SU-DHL-6 (cell line): ENCODE measurements at regions not wholly inside any gene's neighbourhood (a gene's known extent, or its start where the extent isn't known, plus 50 kb on each side); places are given as distances from the start of the nearest gene placed in this dataset.

ENCODE experiments used
- EZH2phosphoT487 ChIP-seq: fragments of 200-600 bp; sonication (generic), shearing (Covaris generic); conservative IDR thresholded peaks from 2 replicates; pipeline ENCODE4 v1.6.1; 2018; ENCODE audit warnings: mild to moderate bottlenecking, antibody characterized with exemption, low read length, moderate library complexity, mixed read lengths
- TF ChIP-seq, protein P1 (sequence below): fragments of 200-600 bp; sonication (generic); IDR thresholded peaks from one replicate; pipeline ENCODE4 v1.5.1; 2017; ENCODE audit warnings: antibody characterized with exemption, mild to moderate bottlenecking, low read length, moderate library complexity; ENCODE audit not compliant: insufficient read depth, poor library complexity, severe bottlenecking

DNA sequence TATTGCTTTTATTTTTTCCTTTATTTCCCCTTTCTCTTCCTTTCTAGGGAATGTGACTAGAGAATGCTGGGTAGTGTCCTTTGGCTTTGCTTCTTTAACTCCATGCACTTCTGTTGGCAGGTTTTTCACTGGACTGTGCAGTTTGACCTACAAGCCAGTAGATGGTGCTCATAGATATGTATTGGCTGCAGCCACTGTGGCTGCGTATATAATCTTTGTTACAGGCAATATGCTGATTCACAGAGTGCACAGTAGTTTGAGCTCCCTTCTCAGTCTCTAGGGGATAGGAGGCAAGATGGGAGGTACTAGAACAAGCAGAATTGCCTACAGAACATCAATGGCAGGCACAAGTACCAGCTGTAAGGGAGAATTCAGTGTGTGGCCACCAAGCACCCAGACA is 503.5 kb downstream of the LRFN5 start:
- TF ChIP-seq, protein P1, sequence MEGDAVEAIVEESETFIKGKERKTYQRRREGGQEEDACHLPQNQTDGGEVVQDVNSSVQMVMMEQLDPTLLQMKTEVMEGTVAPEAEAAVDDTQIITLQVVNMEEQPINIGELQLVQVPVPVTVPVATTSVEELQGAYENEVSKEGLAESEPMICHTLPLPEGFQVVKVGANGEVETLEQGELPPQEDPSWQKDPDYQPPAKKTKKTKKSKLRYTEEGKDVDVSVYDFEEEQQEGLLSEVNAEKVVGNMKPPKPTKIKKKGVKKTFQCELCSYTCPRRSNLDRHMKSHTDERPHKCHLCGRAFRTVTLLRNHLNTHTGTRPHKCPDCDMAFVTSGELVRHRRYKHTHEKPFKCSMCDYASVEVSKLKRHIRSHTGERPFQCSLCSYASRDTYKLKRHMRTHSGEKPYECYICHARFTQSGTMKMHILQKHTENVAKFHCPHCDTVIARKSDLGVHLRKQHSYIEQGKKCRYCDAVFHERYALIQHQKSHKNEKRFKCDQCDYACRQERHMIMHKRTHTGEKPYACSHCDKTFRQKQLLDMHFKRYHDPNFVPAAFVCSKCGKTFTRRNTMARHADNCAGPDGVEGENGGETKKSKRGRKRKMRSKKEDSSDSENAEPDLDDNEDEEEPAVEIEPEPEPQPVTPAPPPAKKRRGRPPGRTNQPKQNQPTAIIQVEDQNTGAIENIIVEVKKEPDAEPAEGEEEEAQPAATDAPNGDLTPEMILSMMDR = peak; percentile 84
- TF ChIP-seq EZH2phosphoT487 = no peak
